ENCODE measurements at regions not wholly inside any gene's neighbourhood (a gene's known extent, or its start where the extent isn't known, plus 50 kb on each side); places are given as distances from the start of the nearest gene placed in this dataset.

DNA sequence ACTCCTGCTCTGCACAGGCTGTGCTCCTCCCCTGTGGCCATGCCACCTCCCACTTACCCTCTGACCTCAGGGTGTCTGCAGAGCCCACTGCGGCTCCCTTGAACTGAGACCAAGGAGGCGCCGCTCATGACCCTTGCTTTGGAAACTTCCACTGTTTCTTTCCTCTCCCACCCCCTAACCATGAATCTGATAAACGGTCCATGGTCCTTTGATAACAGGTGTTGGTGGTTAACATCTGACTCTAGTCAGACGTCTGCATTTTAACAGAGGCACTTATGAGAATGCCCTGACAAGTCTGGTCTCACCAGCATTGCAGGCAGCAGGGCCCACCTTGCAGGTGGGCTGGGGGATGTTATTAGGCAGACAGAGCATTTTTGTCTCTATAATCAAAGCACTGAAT is 113.6 kb upstream of the APCDD1 start:
- Histone ChIP-seq H3K27ac (no peak overlapping the region), H3K36me3 (no peaks in the 10 kb centered on the region), H3K9me3 (no peaks in the 10 kb centered on the region), H3K27me3 (no peaks in the 10 kb centered on the region), H3K4me3 (no peak overlapping the region), H3K4me1 (peaks cover 0 to 9% (median 2%) of the 10 kb centered on the region in 4 donors)
- TF ChIP-seq EP300 (IDR thresholded peaks at IDR 0.05) (no peak), CTCF (IDR thresholded peaks at IDR 0.05) (no peak), POLR2A (IDR thresholded peaks at IDR 0.05) (no peak), POLR2AphosphoS5 (IDR thresholded peaks at IDR 0.05) (no peak)
- no peak for ATAC-seq (ENCODE audit: low FRiP score in 2 of 2)
- no peak for DNase-seq
- WGBS, 2 donors, result 93% methylated on average over 5 of the region's 5 CpGs

DNA sequence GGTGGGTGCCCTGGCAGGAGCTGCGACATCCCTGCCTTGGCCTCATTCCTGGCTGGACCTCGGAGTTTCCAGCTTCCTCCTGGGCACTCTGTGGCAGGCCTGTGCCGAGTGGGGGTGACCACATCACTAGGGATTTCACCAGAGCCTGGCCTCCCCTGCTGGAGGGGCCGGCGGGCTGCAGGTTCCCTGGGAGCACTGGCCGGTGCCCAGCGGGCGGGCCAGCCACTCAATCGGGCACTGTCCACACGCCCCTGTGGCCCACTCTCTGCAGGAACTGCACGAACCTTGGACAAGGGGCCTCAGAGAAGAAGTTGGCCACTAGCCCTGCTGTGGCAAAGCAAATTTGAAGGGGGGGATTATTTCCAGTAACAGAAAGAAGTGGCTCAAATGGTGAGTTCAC is 110.7 kb upstream of the APCDD1 start:
- TF ChIP-seq CTCF (IDR thresholded peaks at IDR 0.05) (no peak), POLR2A (IDR thresholded peaks at IDR 0.05) (no peak), POLR2AphosphoS5 (IDR thresholded peaks at IDR 0.05) (no peak), EP300 (IDR thresholded peaks at IDR 0.05) (no peak)
- Histone ChIP-seq H3K4me3 (no peak overlapping the region), H3K9me3 (no peaks in the 10 kb centered on the region), H3K4me1 (no peaks in the 10 kb centered on the region), H3K27ac (no peak overlapping the region), H3K36me3 (no peaks in the 10 kb centered on the region), H3K27me3 (no peaks in the 10 kb centered on the region)
- 83 to 91% methylated on average over 8 to 11 of the region's 11 CpGs for WGBS, 2 donors
- DNase-seq (peak in 1 of 2 donors; percentile 70), ATAC-seq (ENCODE audit: low FRiP score in 2 of 2) (no peak)

GRCh38 chr18:10346749-10347415 is 107.6 kb upstream of the APCDD1 start:
- Histone ChIP-seq H3K27me3 (no peaks in the 10 kb centered on the region), H3K36me3 (no peaks in the 10 kb centered on the region), H3K27ac (no peak overlapping the region), H3K4me3 (no peak overlapping the region), H3K4me1 (no peaks in the 10 kb centered on the region), H3K9me3 (no peaks in the 10 kb centered on the region)
- ATAC-seq (ENCODE audit: low FRiP score in 2 of 2) (no peak), DNase-seq (no peak)
- TF ChIP-seq CTCF (IDR thresholded peaks at IDR 0.05) (no peak), POLR2A (IDR thresholded peaks at IDR 0.05) (no peak), EP300 (IDR thresholded peaks at IDR 0.05) (no peak), POLR2AphosphoS5 (IDR thresholded peaks at IDR 0.05) (no peak)
- 83% methylated on average over 17 of the region's 17 CpGs for WGBS, 2 donors

DNA sequence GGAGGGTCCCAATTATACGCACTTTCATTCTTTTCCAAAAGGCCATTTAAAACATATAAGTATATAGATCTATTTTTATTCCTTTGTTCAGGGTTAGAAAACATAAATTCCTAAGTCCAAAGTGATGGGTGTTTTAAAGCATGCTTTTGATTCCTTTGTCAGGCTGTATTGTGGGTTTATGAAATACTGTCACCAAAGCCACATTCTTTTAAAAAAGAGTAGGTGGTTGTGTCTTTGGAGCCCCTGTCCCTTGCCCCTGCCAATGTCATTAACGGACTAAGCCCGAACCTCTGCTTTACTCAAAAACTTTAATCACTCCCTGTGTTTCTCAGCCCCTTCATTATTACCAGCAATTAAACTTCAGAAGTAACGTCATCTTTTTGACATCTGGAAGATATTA is 104.9 kb upstream of the APCDD1 start:
- Histone ChIP-seq H3K9me3 (no peaks in the 10 kb centered on the region), H3K4me3 (no peak overlapping the region), H3K36me3 (no peaks in the 10 kb centered on the region), H3K4me1 (peaks cover 8 to 11% (median 10%) of the 10 kb centered on the region in 4 donors), H3K27ac (no peak overlapping the region), H3K27me3 (no peaks in the 10 kb centered on the region)
- ATAC-seq (ENCODE audit: low FRiP score in 2 of 2), result no peak
- no peak for TF ChIP-seq POLR2AphosphoS5 (IDR thresholded peaks at IDR 0.05)
- no peak for TF ChIP-seq CTCF (IDR thresholded peaks at IDR 0.05)
- no peak for TF ChIP-seq EP300 (IDR thresholded peaks at IDR 0.05)
- no peak for TF ChIP-seq POLR2A (IDR thresholded peaks at IDR 0.05)
- DNase-seq, result no peak
- WGBS, 2 donors, result 77 to 91% methylated on average over 4 of the region's 4 CpGs

GRCh38 chr18:10350661-10351060 is 103.8 kb upstream of the APCDD1 start:
- Histone ChIP-seq H3K27ac (peak overlapping the region in 1 of 4 donors; percentile 32), H3K36me3 (no peaks in the 10 kb centered on the region), H3K4me1 (peaks cover 10 to 13% (median 12%) of the 10 kb centered on the region in 4 donors), H3K27me3 (no peaks in the 10 kb centered on the region), H3K4me3 (no peak overlapping the region), H3K9me3 (no peaks in the 10 kb centered on the region)
- ATAC-seq (ENCODE audit: low FRiP score in 2 of 2) (no peak), DNase-seq (no peak)
- 83 to 91% methylated on average over 10 of the region's 10 CpGs for WGBS, 2 donors
- TF ChIP-seq EP300 (IDR thresholded peaks at IDR 0.05) (no peak), POLR2A (IDR thresholded peaks at IDR 0.05) (no peak), CTCF (IDR thresholded peaks at IDR 0.05) (no peak), POLR2AphosphoS5 (IDR thresholded peaks at IDR 0.05) (no peak)
